Neural cell (in vitro differentiated cells): ENCODE measurements at regions not wholly inside any gene's neighbourhood (a gene's known extent, or its start where the extent isn't known, plus 50 kb on each side); places are given as distances from the start of the nearest gene placed in this dataset.

Experiments used
- H2AFZ ChIP-seq: fragments of 200-600, 300-800 bp; sonication (generic), shearing (Covaris generic); 2 replicates; pipeline ENCODE4 v1.6.0; 2014; ENCODE audit warnings: low read depth, mild to moderate bottlenecking, antibody characterized with exemption, low read length, moderate library complexity
- H3F3A ChIP-seq: fragments of 200-600 bp; shearing (Covaris generic); 2 replicates; pipeline ENCODE4 v1.6.1; 2016; ENCODE audit warnings: mild to moderate bottlenecking, moderate library complexity, mixed read lengths, antibody characterized with exemption, low read length; ENCODE audit not compliant: insufficient read depth, poor library complexity, severe bottlenecking
- H3K27ac ChIP-seq: fragments of 200-600, 300-800 bp; sonication (generic), shearing (Covaris generic); 2 replicates; pipeline ENCODE4 v1.5.1; 2014; ENCODE audit warnings: mild to moderate bottlenecking, low read length, moderate library complexity
- H3K27me3 ChIP-seq: fragments of 300-800, 200-600 bp; sonication (generic), shearing (Covaris generic); 2 replicates; pipeline ENCODE4 v1.6.0; 2014; ENCODE audit warnings: mild to moderate bottlenecking, low read depth, low read length, moderate library complexity; ENCODE audit not compliant: insufficient read depth
- H3K36me3 ChIP-seq: fragments of 300-800, 200-600 bp; sonication (generic), shearing (Covaris generic); 2 replicates; pipeline ENCODE4 v1.5.1; 2014; ENCODE audit warnings: mild to moderate bottlenecking, antibody characterized with exemption, low read length, moderate library complexity; ENCODE audit not compliant: insufficient read depth
- H3K4me2 ChIP-seq: fragments of 300-800, 200-600 bp; sonication (generic), shearing (Covaris generic); 2 replicates; pipeline ENCODE4 v1.6.0; 2014; ENCODE audit warnings: mild to moderate bottlenecking, low read length
- H3K4me3 ChIP-seq: fragments of 300-800, 200-600 bp; sonication (generic), shearing (Covaris generic); 2 replicates; pipeline ENCODE4 v1.5.1; 2014; ENCODE audit warnings: mild to moderate bottlenecking, low read length, moderate library complexity
- H3K79me2 ChIP-seq: fragments of 200-600 bp; shearing (Covaris generic); replicated peaks from 2 replicates; pipeline ENCODE4 v1.6.0; 2014; ENCODE audit warnings: mild to moderate bottlenecking, low read length, moderate library complexity; ENCODE audit not compliant: insufficient read depth
- H3K9ac ChIP-seq: fragments of 300-800, 200-600 bp; sonication (generic), shearing (Covaris generic); 2 replicates; pipeline ENCODE4 v1.6.1; 2016; ENCODE audit warnings: mild to moderate bottlenecking, low read length, mixed read lengths
- H3K9me2 ChIP-seq: fragments of 200-600 bp; shearing (Covaris generic); 2 replicates; pipeline ENCODE4 v1.6.1; 2016; ENCODE audit warnings: mild to moderate bottlenecking, low read length, mixed read lengths; ENCODE audit not compliant: insufficient read depth
- H3K9me3 ChIP-seq: fragments of 200-600, 300-800 bp; sonication (generic), shearing (Covaris generic); 2 replicates; pipeline ENCODE4 v1.6.1; 2016; ENCODE audit warnings: mild to moderate bottlenecking, mixed run types, low read length, moderate library complexity, mixed read lengths
- H4K20me1 ChIP-seq: fragments of 200-600 bp; shearing (Covaris generic); 2 replicates; pipeline ENCODE4 v1.6.1; 2016; ENCODE audit warnings: mild to moderate bottlenecking, mixed run types; ENCODE audit not compliant: insufficient read depth
- EP300 ChIP-seq: fragments of 450-650 bp; conservative IDR thresholded peaks from 2 replicates; pipeline ENCODE4 v1.6.1; 2014; ENCODE audit warnings: antibody characterized with exemption, mild to moderate bottlenecking, moderate library complexity; ENCODE audit not compliant: poor library complexity, severe bottlenecking
- EZH2 ChIP-seq: fragments of 200-600, 300-800 bp; shearing (Covaris generic), sonication (generic); IDR thresholded peaks from 2 replicates; pipeline ENCODE4 v1.6.1; 2014; ENCODE audit warnings: antibody characterized with exemption, low read length, borderline replicate concordance, mild to moderate bottlenecking; ENCODE audit not compliant: insufficient read depth, poor library complexity, severe bottlenecking
- MXI1 ChIP-seq: fragments of 450-650 bp; conservative IDR thresholded peaks from 2 replicates; pipeline ENCODE4 v1.6.1; 2014; ENCODE audit warnings: antibody characterized with exemption, mild to moderate bottlenecking; ENCODE audit not compliant: poor library complexity, severe bottlenecking
- POLR2AphosphoS5 ChIP-seq: IDR thresholded peaks from 2 replicates; pipeline ENCODE4 v1.6.1; 2012
- RAD21 ChIP-seq: fragments of 450-650 bp; conservative IDR thresholded peaks from 2 replicates; pipeline ENCODE4 v1.6.1; 2014; ENCODE audit warnings: antibody characterized with exemption, mild to moderate bottlenecking, moderate library complexity
- SMC3 ChIP-seq: fragments of 450-650 bp; conservative IDR thresholded peaks from 2 replicates; pipeline ENCODE4 v1.6.1; 2014; ENCODE audit warnings: antibody characterized with exemption, mild to moderate bottlenecking, moderate library complexity; ENCODE audit not compliant: poor library complexity
- TAF1 ChIP-seq: IDR thresholded peaks from 2 replicates; pipeline ENCODE4 v1.6.1; 2012; ENCODE audit warnings: low read depth
- TF ChIP-seq, protein P1 (sequence below): fragments of 450-650 bp; IDR thresholded peaks from 2 replicates; pipeline ENCODE4 v1.5.1; 2014; ENCODE audit warnings: antibody characterized with exemption, mild to moderate bottlenecking, moderate library complexity; ENCODE audit not compliant: poor library complexity, severe bottlenecking
- TF ChIP-seq, protein P2 (sequence below): IDR thresholded peaks from 2 replicates; pipeline ENCODE4 v1.6.1; 2012; ENCODE audit warnings: borderline replicate concordance

DNA sequence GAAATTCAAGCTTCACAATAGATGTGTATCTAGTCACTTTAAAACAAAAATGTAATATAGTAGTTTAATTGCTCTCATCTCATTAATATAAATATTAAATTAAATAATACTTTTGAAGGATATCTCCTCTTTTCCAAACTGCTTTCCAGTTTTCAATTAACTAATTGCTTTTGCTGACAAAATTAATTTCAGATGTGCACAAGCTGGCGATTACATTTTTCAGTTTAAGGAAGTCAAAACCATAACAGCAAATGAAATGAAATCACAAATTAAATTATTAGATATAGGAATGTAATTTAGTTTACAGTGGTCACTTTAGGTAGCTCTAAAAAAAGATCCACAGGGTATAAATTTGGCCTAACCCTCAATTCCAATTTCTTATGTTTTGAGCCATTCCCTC lies 362.1 kb downstream of the SLC6A15 start:
- no peak for TF ChIP-seq POLR2AphosphoS5
- TF ChIP-seq, protein P1, sequence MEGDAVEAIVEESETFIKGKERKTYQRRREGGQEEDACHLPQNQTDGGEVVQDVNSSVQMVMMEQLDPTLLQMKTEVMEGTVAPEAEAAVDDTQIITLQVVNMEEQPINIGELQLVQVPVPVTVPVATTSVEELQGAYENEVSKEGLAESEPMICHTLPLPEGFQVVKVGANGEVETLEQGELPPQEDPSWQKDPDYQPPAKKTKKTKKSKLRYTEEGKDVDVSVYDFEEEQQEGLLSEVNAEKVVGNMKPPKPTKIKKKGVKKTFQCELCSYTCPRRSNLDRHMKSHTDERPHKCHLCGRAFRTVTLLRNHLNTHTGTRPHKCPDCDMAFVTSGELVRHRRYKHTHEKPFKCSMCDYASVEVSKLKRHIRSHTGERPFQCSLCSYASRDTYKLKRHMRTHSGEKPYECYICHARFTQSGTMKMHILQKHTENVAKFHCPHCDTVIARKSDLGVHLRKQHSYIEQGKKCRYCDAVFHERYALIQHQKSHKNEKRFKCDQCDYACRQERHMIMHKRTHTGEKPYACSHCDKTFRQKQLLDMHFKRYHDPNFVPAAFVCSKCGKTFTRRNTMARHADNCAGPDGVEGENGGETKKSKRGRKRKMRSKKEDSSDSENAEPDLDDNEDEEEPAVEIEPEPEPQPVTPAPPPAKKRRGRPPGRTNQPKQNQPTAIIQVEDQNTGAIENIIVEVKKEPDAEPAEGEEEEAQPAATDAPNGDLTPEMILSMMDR = no peak
- TF ChIP-seq, protein P2, sequence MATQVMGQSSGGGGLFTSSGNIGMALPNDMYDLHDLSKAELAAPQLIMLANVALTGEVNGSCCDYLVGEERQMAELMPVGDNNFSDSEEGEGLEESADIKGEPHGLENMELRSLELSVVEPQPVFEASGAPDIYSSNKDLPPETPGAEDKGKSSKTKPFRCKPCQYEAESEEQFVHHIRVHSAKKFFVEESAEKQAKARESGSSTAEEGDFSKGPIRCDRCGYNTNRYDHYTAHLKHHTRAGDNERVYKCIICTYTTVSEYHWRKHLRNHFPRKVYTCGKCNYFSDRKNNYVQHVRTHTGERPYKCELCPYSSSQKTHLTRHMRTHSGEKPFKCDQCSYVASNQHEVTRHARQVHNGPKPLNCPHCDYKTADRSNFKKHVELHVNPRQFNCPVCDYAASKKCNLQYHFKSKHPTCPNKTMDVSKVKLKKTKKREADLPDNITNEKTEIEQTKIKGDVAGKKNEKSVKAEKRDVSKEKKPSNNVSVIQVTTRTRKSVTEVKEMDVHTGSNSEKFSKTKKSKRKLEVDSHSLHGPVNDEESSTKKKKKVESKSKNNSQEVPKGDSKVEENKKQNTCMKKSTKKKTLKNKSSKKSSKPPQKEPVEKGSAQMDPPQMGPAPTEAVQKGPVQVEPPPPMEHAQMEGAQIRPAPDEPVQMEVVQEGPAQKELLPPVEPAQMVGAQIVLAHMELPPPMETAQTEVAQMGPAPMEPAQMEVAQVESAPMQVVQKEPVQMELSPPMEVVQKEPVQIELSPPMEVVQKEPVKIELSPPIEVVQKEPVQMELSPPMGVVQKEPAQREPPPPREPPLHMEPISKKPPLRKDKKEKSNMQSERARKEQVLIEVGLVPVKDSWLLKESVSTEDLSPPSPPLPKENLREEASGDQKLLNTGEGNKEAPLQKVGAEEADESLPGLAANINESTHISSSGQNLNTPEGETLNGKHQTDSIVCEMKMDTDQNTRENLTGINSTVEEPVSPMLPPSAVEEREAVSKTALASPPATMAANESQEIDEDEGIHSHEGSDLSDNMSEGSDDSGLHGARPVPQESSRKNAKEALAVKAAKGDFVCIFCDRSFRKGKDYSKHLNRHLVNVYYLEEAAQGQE = no peak
- no peak for TF ChIP-seq EP300
- no peak for TF ChIP-seq MXI1
- TF ChIP-seq EZH2 = no peak
- TF ChIP-seq RAD21 = no peak
- no peak overlapping the region for H3K4me3 ChIP-seq
- H4K20me1 ChIP-seq = no peaks in the 10 kb centered on the region
- H3K9me3 ChIP-seq = no peaks in the 10 kb centered on the region
- H3K27ac ChIP-seq = peak overlapping the region; percentile 6
- H3F3A ChIP-seq = no peaks in the 10 kb centered on the region
- H3K79me2 ChIP-seq = no peaks in the 10 kb centered on the region
- no peaks in the 10 kb centered on the region for H3K27me3 ChIP-seq
- H2AFZ ChIP-seq = no peak overlapping the region
- H3K4me2 ChIP-seq = no peak overlapping the region
- H3K9ac ChIP-seq = no peak overlapping the region
- H3K9me2 ChIP-seq = no peaks in the 10 kb centered on the region
- H3K36me3 ChIP-seq = no peaks in the 10 kb centered on the region

DNA sequence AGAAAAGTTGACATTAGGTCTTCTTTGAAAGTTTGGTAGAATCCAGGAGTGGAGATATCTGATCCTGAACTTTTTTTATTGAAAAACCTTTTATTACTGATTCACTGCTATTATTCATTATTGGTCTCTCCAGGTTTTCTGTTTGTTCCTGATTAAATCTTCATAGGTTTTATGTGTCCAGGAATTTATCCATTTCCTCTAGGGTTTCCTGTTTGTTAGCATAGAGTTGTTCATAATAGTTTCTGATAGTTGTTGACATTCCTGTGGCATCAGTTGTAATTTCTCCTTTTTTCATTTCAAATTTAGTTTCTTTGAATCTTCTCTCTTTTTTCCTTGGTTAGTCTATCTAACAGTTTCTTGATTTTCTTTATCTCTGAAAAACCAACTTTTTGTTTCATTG lies 370.3 kb downstream of the SLC6A15 start:
- Histone ChIP-seq H3K27ac (no peak overlapping the region), H2AFZ (no peak overlapping the region), H3K9me2 (no peaks in the 10 kb centered on the region), H3K4me2 (no peak overlapping the region), H3K9ac (no peak overlapping the region), H3K9me3 (no peaks in the 10 kb centered on the region), H3K79me2 (no peaks in the 10 kb centered on the region), H3K4me3 (no peak overlapping the region), H3K36me3 (no peaks in the 10 kb centered on the region), H3F3A (no peaks in the 10 kb centered on the region), H4K20me1 (no peaks in the 10 kb centered on the region), H3K27me3 (no peaks in the 10 kb centered on the region)
- TF ChIP-seq TAF1 = no peak
- TF ChIP-seq SMC3 = no peak
- TF ChIP-seq, protein P2 = no peak
- TF ChIP-seq MXI1 = no peak
- no peak for TF ChIP-seq EZH2
- no peak for TF ChIP-seq EP300
- TF ChIP-seq POLR2AphosphoS5 = no peak
- TF ChIP-seq RAD21 = no peak
- TF ChIP-seq, protein P1 = no peak
